Endothelial cell of umbilical vein (primary cell): ENCODE measurements at regions not wholly inside any gene's neighbourhood (a gene's known extent, or its start where the extent isn't known, plus 50 kb on each side); places are given as distances from the start of the nearest gene placed in this dataset.
A peak's percentile ranks its signal among the peaks of the same experiment; 100 is the strongest.

Experiments used
- BruUV-seq: library from RNA; stranded (reverse); fragments of 400-500 nt; replicated peaks from 2 replicates; lab custom pipeline; 2021; lab: Mats Ljungman, UMichigan
- CTCF ChIA-PET: fragments of 300-600, 350-600 bp; sonication (Branson Sonifier 250); formaldehyde crosslinking; loops from one replicate; lab custom pipeline; 2021; ENCODE audit warnings: antibody characterized with exemption, inconsistent platforms; lab: Charles Lee
- POLR2A ChIA-PET: fragments of 300-600, 350-600 bp; sonication (Branson Sonifier 250); formaldehyde crosslinking; loops from one replicate; lab custom pipeline; 2021; ENCODE audit warnings: antibody characterized with exemption, inconsistent platforms; lab: Charles Lee
- DNase-seq: peaks from one replicate; pipeline ENCODE4 v3.0.0-alpha.2; 2011; ENCODE audit warnings: low read depth, low spot score
- FAIRE-seq: peaks from 2 replicates; lab custom pipeline; 2011; peaks lifted over from hg19 to GRCh38; lab: Jason Lieb, UNC
- H2AFZ ChIP-seq: 2 replicates; pipeline ENCODE4 v1.6.0; 2012; ENCODE audit warnings: low read depth, low read length, control low read depth, inconsistent platforms
- H3K27ac ChIP-seq: 2 replicates; pipeline ENCODE4 v1.5.1; 2011; ENCODE audit warnings: low read depth, mild to moderate bottlenecking, control low read depth, low read length, moderate library complexity; ENCODE audit not compliant: insufficient read depth
- H3K27me3 ChIP-seq, 2 experiments: 2 replicates each; pipeline versions ENCODE4 v1.6.0 to v1.6.1; 2011; ENCODE audit warnings: low read length in 2 of 2, mixed read lengths in 1 of 2; ENCODE audit not compliant: control insufficient read depth in 2 of 2, insufficient read depth in 2 of 2
- H3K36me3 ChIP-seq, 2 experiments: 2 replicates in 1 of 2; 3 replicates in 1 of 2; pipeline ENCODE4 v1.5.1; 2011; ENCODE audit warnings: low read length in 2 of 2, mild to moderate bottlenecking in 1 of 2, moderate library complexity in 1 of 2; ENCODE audit not compliant: control insufficient read depth in 2 of 2, insufficient read depth in 2 of 2; ENCODE audit errors: extremely low read depth in 1 of 2
- H3K4me1 ChIP-seq: 3 replicates; pipeline ENCODE4 v1.5.1; 2011; ENCODE audit warnings: mild to moderate bottlenecking, low read length; ENCODE audit not compliant: control insufficient read depth, insufficient read depth; ENCODE audit errors: extremely low read depth
- H3K4me2 ChIP-seq: 2 replicates; pipeline ENCODE4 v1.6.1; 2011; ENCODE audit warnings: low read length, control low read depth, mixed read lengths; ENCODE audit not compliant: insufficient read depth
- H3K4me3 ChIP-seq, 3 experiments: fragments of 200-600 bp in 1 of 3; sonication (generic), shearing (Covaris generic) in 1 of 3; replicated peaks in 1 of 3; 2 replicates each; pipeline ENCODE4 v1.5.1; 2011 to 2016; ENCODE audit warnings: control low read depth in 3 of 3, low read length in 3 of 3, mild to moderate bottlenecking in 2 of 3, inconsistent platforms in 1 of 3, low read depth in 1 of 3, moderate library complexity in 1 of 3; ENCODE audit not compliant: insufficient read depth in 1 of 3
- H3K79me2 ChIP-seq: 2 replicates; pipeline ENCODE4 v1.6.0; 2012; ENCODE audit warnings: low read length, inconsistent platforms; ENCODE audit not compliant: control insufficient read depth, insufficient read depth
- H3K9ac ChIP-seq: replicated peaks from 2 replicates; pipeline ENCODE3; 2011; ENCODE audit warnings: low read length, control low read depth; ENCODE audit not compliant: insufficient read depth; ENCODE audit errors: extremely low read depth
- H3K9me1 ChIP-seq: replicated peaks from 3 replicates; pipeline ENCODE4 v1.6.0; 2011; ENCODE audit warnings: mild to moderate bottlenecking, low read length; ENCODE audit not compliant: control insufficient read depth, insufficient read depth; ENCODE audit errors: extremely low read depth
- H3K9me3 ChIP-seq: replicated peaks from 2 replicates; pipeline ENCODE4 v1.5.1; 2012; ENCODE audit warnings: low read length, inconsistent platforms; ENCODE audit not compliant: control insufficient read depth, insufficient read depth
- H4K20me1 ChIP-seq: replicated peaks from 2 replicates; pipeline ENCODE3; 2011; ENCODE audit warnings: mild to moderate bottlenecking, low read length; ENCODE audit not compliant: control insufficient read depth, insufficient read depth; ENCODE audit errors: extremely low read depth
- CTCF ChIP-seq, 2 donors: IDR thresholded peaks; 1 replicate in 1 of 2; 2 replicates in 1 of 2; pipeline ENCODE4 v1.5.1; 2011; ENCODE audit warnings: low read length in 2 of 2, mild to moderate bottlenecking in 2 of 2, moderate library complexity in 2 of 2, control low read depth in 1 of 2, inconsistent platforms in 1 of 2, low read depth in 1 of 2; ENCODE audit not compliant: insufficient read depth in 1 of 2; ENCODE audit errors: extremely low read depth in 1 of 2
- EZH2 ChIP-seq: IDR thresholded peaks from 2 replicates; pipeline ENCODE4 v1.6.1; 2012; ENCODE audit warnings: borderline replicate concordance, low read depth, mild to moderate bottlenecking, moderate library complexity, low read length, inconsistent platforms; ENCODE audit not compliant: severe bottlenecking
- FOS ChIP-seq: IDR thresholded peaks from 2 replicates; pipeline ENCODE4 v1.6.1; 2011; ENCODE audit warnings: mild to moderate bottlenecking, low read length, moderate library complexity, borderline replicate concordance; ENCODE audit not compliant: insufficient read depth
- GATA2 ChIP-seq: IDR thresholded peaks from 2 replicates; pipeline ENCODE4 v1.7.0; 2011; ENCODE audit warnings: low read depth, mild to moderate bottlenecking, moderate library complexity, mixed read lengths, low read length; ENCODE audit not compliant: insufficient read length, insufficient read depth
- JUN ChIP-seq: IDR thresholded peaks from 2 replicates; pipeline ENCODE4 v1.6.1; 2011; ENCODE audit warnings: borderline replicate concordance, low read depth; ENCODE audit not compliant: insufficient read length, insufficient read depth
- MAX ChIP-seq: IDR thresholded peaks from 2 replicates; pipeline ENCODE4 v1.6.1; 2011; ENCODE audit not compliant: insufficient read depth, insufficient read length
- MYC ChIP-seq: IDR thresholded peaks from one replicate; pipeline ENCODE4 v1.6.1; 2011; ENCODE audit warnings: mild to moderate bottlenecking, low read depth, low read length
- POLR2A ChIP-seq: IDR thresholded peaks from 2 replicates; pipeline ENCODE4 v1.6.1; 2012; ENCODE audit warnings: low read depth, mild to moderate bottlenecking, control low read depth, low read length
- POLR2AphosphoS5 ChIP-seq: IDR thresholded peaks from 2 replicates; pipeline ENCODE4 v1.6.1; 2012; ENCODE audit warnings: low read depth, mild to moderate bottlenecking, control low read depth, low read length, moderate library complexity; ENCODE audit not compliant: insufficient read depth
- dilution Hi-C: fragments of 300-500 bp; cut with MboI; formaldehyde crosslinking; loops from one replicate; pipeline ENCODE4 v1.15.0; 2019; ENCODE audit warnings: low sequenced_read_pairs; ENCODE audit not compliant: extremely low pct_ligation_motif_present
- intact Hi-C: fragments of 100-400 bp; cut with micrococcal nuclease; formaldehyde crosslinking; loops from one replicate; pipeline ENCODE4 v1.10.0; 2022

GRCh38 chrX:6738518-6739470, 203.9 kb upstream of the VCX3A start:
- CTCF ChIA-PET: no interaction called here
- no peaks in the 10 kb centered on the region for H3K9me1 ChIP-seq
- FAIRE-seq: peak; percentile 31

More at GRCh38 chrX:6738518-6739470, 203.9 kb upstream of the VCX3A start:
- no peaks in the 10 kb centered on the region for H3K4me1 ChIP-seq
- H3K36me3 ChIP-seq: no peaks in the 10 kb centered on the region
- H4K20me1 ChIP-seq: no peaks in the 10 kb centered on the region
- dilution Hi-C loops (no loop called here), intact Hi-C loops (no loop called here)
- DNase-seq: no peak
- H3K79me2 ChIP-seq: no peaks in the 10 kb centered on the region
- POLR2A ChIA-PET: no interaction called here
- H3K9ac ChIP-seq: no peak overlapping the region
- H3K4me3 ChIP-seq: no peak overlapping the region
- no peak overlapping the region for H2AFZ ChIP-seq
- H3K27ac ChIP-seq: no peak overlapping the region
- no peaks in the 10 kb centered on the region for H3K9me3 ChIP-seq
- TF ChIP-seq GATA2 (no peak), POLR2AphosphoS5 (no peak), JUN (no peak), FOS (no peak), POLR2A (no peak), MYC (no peak), MAX (no peak), CTCF (IDR thresholded peaks at IDR 0.05; ENCODE audit: extremely low read depth in 1 of 2, insufficient read depth in 1 of 2, low read depth in 1 of 2, low read length in 2 of 2) (no peak), EZH2 (no peak)
- H3K27me3 ChIP-seq: no peaks in the 10 kb centered on the region
- H3K4me2 ChIP-seq: no peak overlapping the region
- no TSS peak for BruUV-seq
